ENCODE measurements at regions not wholly inside any gene's neighbourhood (a gene's known extent, or its start where the extent isn't known, plus 50 kb on each side); places are given as distances from the start of the nearest gene placed in this dataset.
"Not testable (repeated sequence)": the region's sequence is repeated elsewhere in the genome, so short reads cannot be mapped to it uniquely, and the experiment has no call there.

DNA sequence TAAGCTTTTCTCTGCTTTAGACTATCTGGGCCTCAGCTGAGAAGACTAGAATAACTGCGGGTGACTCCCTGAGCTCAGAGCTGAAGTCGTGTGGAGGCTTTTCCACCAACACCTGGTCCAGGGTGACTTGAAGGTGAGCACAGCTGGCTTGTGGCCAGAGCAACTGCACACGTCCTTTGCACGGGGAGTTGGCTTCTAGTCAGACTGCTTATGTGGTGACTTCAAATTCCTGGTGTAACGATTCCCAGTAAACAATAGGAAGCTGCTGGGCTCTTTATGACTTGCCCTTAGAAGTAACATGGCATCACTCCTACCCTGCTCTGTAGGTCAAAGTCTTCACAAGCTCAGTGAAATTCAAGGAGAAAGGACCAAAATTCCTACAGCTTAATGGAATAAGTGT is 800.6 kb upstream of the CDH6 start:
- no peaks in the 10 kb centered on the region for H4K20me1 ChIP-seq
- no peak overlapping the region for H3K9ac ChIP-seq
- H3K27ac ChIP-seq: no peak overlapping the region
- H3K4me1 ChIP-seq: no peaks in the 10 kb centered on the region
- no peak overlapping the region for H3K4me3 ChIP-seq
- no peaks in the 10 kb centered on the region for H3K9me3 ChIP-seq
- no peaks in the 10 kb centered on the region for H3K36me3 ChIP-seq
- no peak for TF ChIP-seq Cebpa-rat (IDR thresholded peaks at IDR 0.05)
- no peaks in the 10 kb centered on the region for H3K27me3 ChIP-seq
- no peak overlapping the region for H3K4me2 ChIP-seq

GRCh38 chr5:30390095-30390494 is 803.4 kb upstream of the CDH6 start:
- H3K9me3 ChIP-seq: no peaks in the 10 kb centered on the region
- no peak overlapping the region for H3K4me3 ChIP-seq
- H3K4me1 ChIP-seq: no peaks in the 10 kb centered on the region
- no peak overlapping the region for H3K9ac ChIP-seq
- no peaks in the 10 kb centered on the region for H3K36me3 ChIP-seq
- no peaks in the 10 kb centered on the region for H3K27me3 ChIP-seq
- H3K27ac ChIP-seq: no peak overlapping the region
- TF ChIP-seq Cebpa-rat (IDR thresholded peaks at IDR 0.05): no peak
- no peaks in the 10 kb centered on the region for H4K20me1 ChIP-seq
- no peak overlapping the region for H3K4me2 ChIP-seq

GRCh38 chr5:30387974-30388632 is 805.4 kb upstream of the CDH6 start:
- no peak overlapping the region for H3K4me3 ChIP-seq
- H3K27ac ChIP-seq: no peak overlapping the region
- no peaks in the 10 kb centered on the region for H3K4me1 ChIP-seq
- TF ChIP-seq Cebpa-rat (IDR thresholded peaks at IDR 0.05): no peak
- no peaks in the 10 kb centered on the region for H3K36me3 ChIP-seq
- no peaks in the 10 kb centered on the region for H4K20me1 ChIP-seq
- no peaks in the 10 kb centered on the region for H3K27me3 ChIP-seq
- no peaks in the 10 kb centered on the region for H3K9me3 ChIP-seq
- no peak overlapping the region for H3K4me2 ChIP-seq
- no peak overlapping the region for H3K9ac ChIP-seq

- H3K4me3 ChIP-seq: no peak overlapping the region
- no peaks in the 10 kb centered on the region for H3K9me3 ChIP-seq
- H4K20me1 ChIP-seq: no peaks in the 10 kb centered on the region
- no peaks in the 10 kb centered on the region for H3K27me3 ChIP-seq
- H3K9ac ChIP-seq: no peak overlapping the region
- H3K4me1 ChIP-seq: no peaks in the 10 kb centered on the region
- no peaks in the 10 kb centered on the region for H3K36me3 ChIP-seq
- TF ChIP-seq Cebpa-rat (IDR thresholded peaks at IDR 0.05): no peak
- no peak overlapping the region for H3K4me2 ChIP-seq
- no peak overlapping the region for H3K27ac ChIP-seq
These were observed 807.7 kb upstream of the CDH6 start for GRCh38 chr5:30385754-30386153.

DNA sequence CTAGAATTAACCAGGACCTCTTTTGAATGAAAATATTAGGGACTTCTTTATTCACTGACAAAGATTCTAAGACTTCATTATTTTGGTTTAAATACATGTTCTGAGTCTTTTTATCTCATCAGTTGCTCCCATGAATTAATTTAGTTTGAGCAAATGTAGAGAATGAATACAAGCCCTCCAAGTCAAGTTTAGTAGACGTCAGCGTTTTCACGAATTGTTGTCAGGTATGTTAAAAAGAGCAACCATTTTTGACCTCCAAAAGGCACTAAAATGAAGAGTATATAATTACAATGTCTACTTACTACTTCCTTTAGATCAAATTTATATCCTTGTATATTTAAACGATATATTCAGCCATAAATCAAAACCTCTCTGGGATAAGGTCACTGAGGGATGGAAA is 809.3 kb upstream of the CDH6 start:
- TF ChIP-seq Cebpa-rat (IDR thresholded peaks at IDR 0.05): no peak
- H3K4me1 ChIP-seq: no peaks in the 10 kb centered on the region

DNA sequence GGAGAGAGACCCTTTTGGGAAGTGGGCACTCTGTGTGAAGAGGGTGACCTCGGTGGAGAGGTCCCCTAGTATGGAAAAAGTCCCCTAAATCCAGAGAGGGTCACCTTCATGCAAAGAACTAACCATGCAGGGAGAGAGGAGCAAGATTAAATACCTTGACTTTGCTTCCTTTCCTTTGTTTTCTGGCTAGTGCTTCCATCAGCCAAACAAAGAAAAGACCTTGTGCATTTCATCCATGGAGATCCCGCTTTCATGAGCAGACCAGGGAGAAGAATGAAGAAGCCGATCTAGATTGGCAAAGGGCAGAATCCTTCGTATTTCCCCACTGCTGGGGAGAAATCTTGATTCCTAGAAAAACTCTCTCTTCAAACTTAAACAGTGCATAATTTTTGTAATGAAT is 813.3 kb upstream of the CDH6 start:
- no peak for TF ChIP-seq Cebpa-rat (IDR thresholded peaks at IDR 0.05)
- H3K27ac ChIP-seq: no peak overlapping the region
- H3K36me3 ChIP-seq: no peaks in the 10 kb centered on the region
- no peak overlapping the region for H3K4me3 ChIP-seq
- no peak overlapping the region for H3K9ac ChIP-seq
- no peaks in the 10 kb centered on the region for H4K20me1 ChIP-seq
- no peaks in the 10 kb centered on the region for H3K27me3 ChIP-seq
- no peaks in the 10 kb centered on the region for H3K9me3 ChIP-seq
- H3K4me1 ChIP-seq: no peaks in the 10 kb centered on the region
- no peak overlapping the region for H3K4me2 ChIP-seq

More for the DNA sequence above, 809.3 kb upstream of the CDH6 start:
- H3K4me2 ChIP-seq: no peak overlapping the region
- no peaks in the 10 kb centered on the region for H3K9me3 ChIP-seq
- H3K4me3 ChIP-seq: no peak overlapping the region
- no peaks in the 10 kb centered on the region for H4K20me1 ChIP-seq
- no peaks in the 10 kb centered on the region for H3K36me3 ChIP-seq
- H3K9ac ChIP-seq: no peak overlapping the region
- no peaks in the 10 kb centered on the region for H3K27me3 ChIP-seq
- H3K27ac ChIP-seq: no peak overlapping the region

- Histone ChIP-seq H4K20me1 (no peaks in the 10 kb centered on the region), H3K9ac (no peak overlapping the region), H3K4me2 (no peak overlapping the region), H3K27ac (no peak overlapping the region), H3K4me1 (no peaks in the 10 kb centered on the region), H3K9me3 (no peaks in the 10 kb centered on the region), H3K36me3 (no peaks in the 10 kb centered on the region), H3K27me3 (no peaks in the 10 kb centered on the region), H3K4me3 (no peak overlapping the region)
- TF ChIP-seq Cebpa-rat (IDR thresholded peaks at IDR 0.05): no peak
These were observed 816.6 kb upstream of the CDH6 start for GRCh38 chr5:30376848-30377247.

DNA sequence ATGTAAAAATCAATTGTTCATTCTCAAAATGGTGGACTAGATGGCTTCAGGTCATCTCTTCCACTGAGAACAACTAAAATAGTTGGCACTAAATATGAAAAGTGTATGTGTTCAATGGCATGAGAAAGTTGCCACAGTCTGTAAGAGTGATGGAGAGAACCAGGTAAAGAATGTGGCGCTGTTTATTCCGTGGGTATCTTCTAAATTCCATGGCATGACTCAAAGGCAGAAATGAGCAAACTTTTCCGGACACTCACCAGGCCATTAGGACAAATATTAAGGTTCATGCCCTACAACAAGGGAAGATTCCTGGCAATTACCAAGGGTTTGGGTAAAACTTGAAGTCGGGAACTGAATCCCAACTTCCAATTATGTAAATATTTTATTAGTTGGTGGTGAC is 825.4 kb upstream of the CDH6 start:
- Histone ChIP-seq H3K4me1 (no peaks in the 10 kb centered on the region), H3K9me3 (0 out of 2 replicates have a peak, but pooled peaks cover 4% of the 10 kb centered on the region), H4K20me1 (no peaks in the 10 kb centered on the region), H3K4me3 (no peak overlapping the region), H3K9ac (no peak overlapping the region), H3K4me2 (no peak overlapping the region), H3K27ac (no peak overlapping the region), H3K27me3 (no peaks in the 10 kb centered on the region), H3K36me3 (no peaks in the 10 kb centered on the region)
- TF ChIP-seq Cebpa-rat (IDR thresholded peaks at IDR 0.05): no peak

- not testable (repeated sequence) for H4K20me1 ChIP-seq, H3K27me3 ChIP-seq, H3K9ac ChIP-seq, H3K36me3 ChIP-seq, H3K27ac ChIP-seq, H3K9me3 ChIP-seq, H3K4me2 ChIP-seq, H3K4me3 ChIP-seq, H3K4me1 ChIP-seq
These were observed 828.5 kb upstream of the CDH6 start for GRCh38 chr5:30365031-30365430.

GRCh38 chr5:30357371-30357770 is 836.1 kb upstream of the CDH6 start:
- Histone ChIP-seq H3K4me2 (no peak overlapping the region), H3K4me1 (no peaks in the 10 kb centered on the region), H3K36me3 (no peaks in the 10 kb centered on the region), H4K20me1 (no peaks in the 10 kb centered on the region), H3K27me3 (no peaks in the 10 kb centered on the region), H3K9ac (no peak overlapping the region), H3K4me3 (no peak overlapping the region), H3K9me3 (no peaks in the 10 kb centered on the region), H3K27ac (no peak overlapping the region)
- no peak for TF ChIP-seq Cebpa-rat (IDR thresholded peaks at IDR 0.05)

- no peaks in the 10 kb centered on the region for H3K27me3 ChIP-seq
- H3K27ac ChIP-seq: no peak overlapping the region
- H3K4me3 ChIP-seq: no peak overlapping the region
- TF ChIP-seq Cebpa-rat (IDR thresholded peaks at IDR 0.05): no peak
- no peaks in the 10 kb centered on the region for H4K20me1 ChIP-seq
- no peaks in the 10 kb centered on the region for H3K9me3 ChIP-seq
- H3K4me2 ChIP-seq: no peak overlapping the region
- no peaks in the 10 kb centered on the region for H3K4me1 ChIP-seq
- H3K9ac ChIP-seq: no peak overlapping the region
- no peaks in the 10 kb centered on the region for H3K36me3 ChIP-seq
These were observed 837.8 kb upstream of the CDH6 start for GRCh38 chr5:30355675-30356074.

Measured in BLaER1 (cell line).